PFSK-1 (cell line): ENCODE measurements at regions not wholly inside any gene's neighbourhood (a gene's known extent, or its start where the extent isn't known, plus 50 kb on each side); places are given as distances from the start of the nearest gene placed in this dataset.

ENCODE experiments used
- FOXP2 ChIP-seq: optimal IDR thresholded peaks from 2 replicates; pipeline ENCODE3; 2011; ENCODE audit warnings: borderline replicate concordance, control low read depth, inconsistent platforms; ENCODE audit not compliant: insufficient read depth; ENCODE audit errors: extremely low read length, extremely low read depth
- POLR2AphosphoS5 ChIP-seq: IDR thresholded peaks from 2 replicates; pipeline ENCODE4 v1.6.1; 2012; ENCODE audit warnings: low read depth, mild to moderate bottlenecking, control low read depth, low read length, moderate library complexity
- REST ChIP-seq, 2 experiments: IDR thresholded peaks; 2 replicates each; pipeline versions ENCODE4 v1.6.1 to v1.8.0; 2011 to 2012; ENCODE audit warnings: low read depth in 2 of 2, low read length in 2 of 2, control low read depth in 1 of 2, inconsistent platforms in 1 of 2, mild to moderate bottlenecking in 1 of 2, moderate library complexity in 1 of 2; ENCODE audit not compliant: insufficient read depth in 1 of 2
- SIN3A ChIP-seq: IDR thresholded peaks from 2 replicates; pipeline ENCODE4 v1.6.1; 2012; ENCODE audit warnings: mild to moderate bottlenecking, low read length, moderate library complexity, borderline replicate concordance; ENCODE audit not compliant: insufficient read depth
- TAF1 ChIP-seq: IDR thresholded peaks from 2 replicates; pipeline ENCODE4 v1.6.1; 2012; ENCODE audit warnings: low read length, control low read depth, borderline replicate concordance; ENCODE audit not compliant: insufficient read depth

GRCh38 chr20:12037521-12037920 lies 119.8 kb downstream of the BTBD3 start:
- no peak for TF ChIP-seq POLR2AphosphoS5
- TF ChIP-seq REST (IDR thresholded peaks at IDR 0.05; ENCODE audit: insufficient read depth in 1 of 2, low read depth in 2 of 2, low read length in 2 of 2): no peak
- no peak for TF ChIP-seq FOXP2
- TF ChIP-seq SIN3A: no peak
- TF ChIP-seq TAF1: no peak
